GM18907 (cell line): ENCODE measurements at regions not wholly inside any gene's neighbourhood (a gene's known extent, or its start where the extent isn't known, plus 50 kb on each side); places are given as distances from the start of the nearest gene placed in this dataset.

Experiments used
- ATAC-seq: cut with Tn5 transposase; IDR thresholded peaks from one replicate; pipeline ENCODE4 v1.9.1; 2021; ENCODE audit warnings: mild to moderate bottlenecking, moderate library complexity; ENCODE audit not compliant: unreplicated experiment

- no peak for ATAC-seq
Measured at GRCh38 chr6:14316651-14317386, 199.2 kb downstream of the CD83 start.

- no peak for ATAC-seq
Measured at GRCh38 chr6:14317387-14317970, 199.9 kb downstream of the CD83 start.

- no peak for ATAC-seq
Measured at GRCh38 chr6:14320332-14320731, 202.8 kb downstream of the CD83 start.

- ATAC-seq, result no peak
Measured at GRCh38 chr6:14321992-14322772, 204.6 kb downstream of the CD83 start.

- ATAC-seq, result no peak
Measured at GRCh38 chr6:14322841-14323240, 205.3 kb downstream of the CD83 start.

GRCh38 chr6:14326774-14327173 is 209.2 kb downstream of the CD83 start:
- ATAC-seq, result no peak

- no peak for ATAC-seq
Measured at GRCh38 chr6:14328163-14328562, 210.6 kb downstream of the CD83 start.

- no peak for ATAC-seq
Measured at GRCh38 chr6:14333556-14334305, 216.2 kb downstream of the CD83 start.

- ATAC-seq, result no peak
Measured at GRCh38 chr6:14335071-14335470, 217.5 kb downstream of the CD83 start.

GRCh38 chr6:14337152-14337551 is 219.6 kb downstream of the CD83 start:
- ATAC-seq, result no peak

- no peak for ATAC-seq
Measured at GRCh38 chr6:14339172-14339571, 221.6 kb downstream of the CD83 start.

GRCh38 chr6:14339711-14340584 is 222.4 kb downstream of the CD83 start:
- no peak for ATAC-seq

- no peak for ATAC-seq
Measured at GRCh38 chr6:14344486-14344885, 226.9 kb downstream of the CD83 start.

- ATAC-seq, result no peak
Measured at GRCh38 chr6:14348389-14348788, 230.8 kb downstream of the CD83 start.

- no peak for ATAC-seq
Measured at GRCh38 chr6:14349507-14349906, 231.9 kb downstream of the CD83 start.

GRCh38 chr6:14350210-14350609 is 232.6 kb downstream of the CD83 start:
- ATAC-seq, result no peak

- no peak for ATAC-seq
Measured at GRCh38 chr6:14353281-14353680, 235.7 kb downstream of the CD83 start.

GRCh38 chr6:14353798-14354197 is 236.2 kb downstream of the CD83 start:
- no peak for ATAC-seq

- ATAC-seq, result no peak
Measured at GRCh38 chr6:14354919-14355572, 237.5 kb downstream of the CD83 start.

GRCh38 chr6:14359438-14359837 is 241.9 kb downstream of the CD83 start:
- no peak for ATAC-seq
